ENCODE measurements at regions not wholly inside any gene's neighbourhood (a gene's known extent, or its start where the extent isn't known, plus 50 kb on each side); places are given as distances from the start of the nearest gene placed in this dataset.

DNA sequence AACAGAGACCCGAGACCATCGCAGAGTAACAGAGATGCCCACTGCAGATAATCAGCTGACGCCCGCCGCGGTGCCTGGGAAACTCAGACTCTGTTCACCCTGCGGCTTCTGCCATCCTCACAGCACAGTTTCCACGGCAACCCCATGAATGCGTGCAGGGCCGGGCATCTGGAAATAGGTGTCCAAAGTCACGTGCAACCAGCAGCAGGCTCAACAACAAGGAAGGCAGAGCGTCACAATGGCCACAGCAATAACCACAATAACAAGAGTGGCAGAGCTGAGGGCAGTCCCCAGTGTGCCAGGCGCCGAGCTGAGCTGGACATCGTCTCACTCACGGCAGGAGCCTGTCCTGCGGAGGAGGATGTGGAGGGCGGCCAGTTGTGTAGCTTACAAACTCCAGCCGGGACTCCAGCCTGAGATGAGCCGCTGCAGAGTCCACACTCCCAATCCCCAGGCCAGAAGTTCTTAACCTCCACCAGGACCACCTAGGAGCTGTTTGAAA lies 102.0 kb downstream of the CRYAA start:
- Histone ChIP-seq H3K4me3 (replicated peaks; ENCODE audit: insufficient read depth, low read length) (no peak overlapping the region), H3K27me3 (ENCODE audit: insufficient read depth, poor library complexity, severe bottlenecking) (no peaks in the 10 kb centered on the region), H3K27ac (replicated peaks) (no peak overlapping the region)
- no peak for DNase-seq (ENCODE audit: low read depth in 1 of 2, low spot score in 1 of 2)
- no peak for TF ChIP-seq SPI1 (IDR thresholded peaks at IDR 0.05; ENCODE audit: borderline replicate concordance, low read depth)
- no peak for TF ChIP-seq POLR2AphosphoS5 (IDR thresholded peaks at IDR 0.05; ENCODE audit: low read depth)
- no peak for TF ChIP-seq GABPA (IDR thresholded peaks at IDR 0.05; ENCODE audit: low read depth)
- TF ChIP-seq, protein P1, sequence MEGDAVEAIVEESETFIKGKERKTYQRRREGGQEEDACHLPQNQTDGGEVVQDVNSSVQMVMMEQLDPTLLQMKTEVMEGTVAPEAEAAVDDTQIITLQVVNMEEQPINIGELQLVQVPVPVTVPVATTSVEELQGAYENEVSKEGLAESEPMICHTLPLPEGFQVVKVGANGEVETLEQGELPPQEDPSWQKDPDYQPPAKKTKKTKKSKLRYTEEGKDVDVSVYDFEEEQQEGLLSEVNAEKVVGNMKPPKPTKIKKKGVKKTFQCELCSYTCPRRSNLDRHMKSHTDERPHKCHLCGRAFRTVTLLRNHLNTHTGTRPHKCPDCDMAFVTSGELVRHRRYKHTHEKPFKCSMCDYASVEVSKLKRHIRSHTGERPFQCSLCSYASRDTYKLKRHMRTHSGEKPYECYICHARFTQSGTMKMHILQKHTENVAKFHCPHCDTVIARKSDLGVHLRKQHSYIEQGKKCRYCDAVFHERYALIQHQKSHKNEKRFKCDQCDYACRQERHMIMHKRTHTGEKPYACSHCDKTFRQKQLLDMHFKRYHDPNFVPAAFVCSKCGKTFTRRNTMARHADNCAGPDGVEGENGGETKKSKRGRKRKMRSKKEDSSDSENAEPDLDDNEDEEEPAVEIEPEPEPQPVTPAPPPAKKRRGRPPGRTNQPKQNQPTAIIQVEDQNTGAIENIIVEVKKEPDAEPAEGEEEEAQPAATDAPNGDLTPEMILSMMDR (IDR thresholded peaks at IDR 0.05; ENCODE audit: insufficient read depth, low read length): no peak
- TF ChIP-seq, protein P2, sequence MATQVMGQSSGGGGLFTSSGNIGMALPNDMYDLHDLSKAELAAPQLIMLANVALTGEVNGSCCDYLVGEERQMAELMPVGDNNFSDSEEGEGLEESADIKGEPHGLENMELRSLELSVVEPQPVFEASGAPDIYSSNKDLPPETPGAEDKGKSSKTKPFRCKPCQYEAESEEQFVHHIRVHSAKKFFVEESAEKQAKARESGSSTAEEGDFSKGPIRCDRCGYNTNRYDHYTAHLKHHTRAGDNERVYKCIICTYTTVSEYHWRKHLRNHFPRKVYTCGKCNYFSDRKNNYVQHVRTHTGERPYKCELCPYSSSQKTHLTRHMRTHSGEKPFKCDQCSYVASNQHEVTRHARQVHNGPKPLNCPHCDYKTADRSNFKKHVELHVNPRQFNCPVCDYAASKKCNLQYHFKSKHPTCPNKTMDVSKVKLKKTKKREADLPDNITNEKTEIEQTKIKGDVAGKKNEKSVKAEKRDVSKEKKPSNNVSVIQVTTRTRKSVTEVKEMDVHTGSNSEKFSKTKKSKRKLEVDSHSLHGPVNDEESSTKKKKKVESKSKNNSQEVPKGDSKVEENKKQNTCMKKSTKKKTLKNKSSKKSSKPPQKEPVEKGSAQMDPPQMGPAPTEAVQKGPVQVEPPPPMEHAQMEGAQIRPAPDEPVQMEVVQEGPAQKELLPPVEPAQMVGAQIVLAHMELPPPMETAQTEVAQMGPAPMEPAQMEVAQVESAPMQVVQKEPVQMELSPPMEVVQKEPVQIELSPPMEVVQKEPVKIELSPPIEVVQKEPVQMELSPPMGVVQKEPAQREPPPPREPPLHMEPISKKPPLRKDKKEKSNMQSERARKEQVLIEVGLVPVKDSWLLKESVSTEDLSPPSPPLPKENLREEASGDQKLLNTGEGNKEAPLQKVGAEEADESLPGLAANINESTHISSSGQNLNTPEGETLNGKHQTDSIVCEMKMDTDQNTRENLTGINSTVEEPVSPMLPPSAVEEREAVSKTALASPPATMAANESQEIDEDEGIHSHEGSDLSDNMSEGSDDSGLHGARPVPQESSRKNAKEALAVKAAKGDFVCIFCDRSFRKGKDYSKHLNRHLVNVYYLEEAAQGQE (IDR thresholded peaks at IDR 0.05; ENCODE audit: insufficient replicate concordance, low read depth): no peak

DNA sequence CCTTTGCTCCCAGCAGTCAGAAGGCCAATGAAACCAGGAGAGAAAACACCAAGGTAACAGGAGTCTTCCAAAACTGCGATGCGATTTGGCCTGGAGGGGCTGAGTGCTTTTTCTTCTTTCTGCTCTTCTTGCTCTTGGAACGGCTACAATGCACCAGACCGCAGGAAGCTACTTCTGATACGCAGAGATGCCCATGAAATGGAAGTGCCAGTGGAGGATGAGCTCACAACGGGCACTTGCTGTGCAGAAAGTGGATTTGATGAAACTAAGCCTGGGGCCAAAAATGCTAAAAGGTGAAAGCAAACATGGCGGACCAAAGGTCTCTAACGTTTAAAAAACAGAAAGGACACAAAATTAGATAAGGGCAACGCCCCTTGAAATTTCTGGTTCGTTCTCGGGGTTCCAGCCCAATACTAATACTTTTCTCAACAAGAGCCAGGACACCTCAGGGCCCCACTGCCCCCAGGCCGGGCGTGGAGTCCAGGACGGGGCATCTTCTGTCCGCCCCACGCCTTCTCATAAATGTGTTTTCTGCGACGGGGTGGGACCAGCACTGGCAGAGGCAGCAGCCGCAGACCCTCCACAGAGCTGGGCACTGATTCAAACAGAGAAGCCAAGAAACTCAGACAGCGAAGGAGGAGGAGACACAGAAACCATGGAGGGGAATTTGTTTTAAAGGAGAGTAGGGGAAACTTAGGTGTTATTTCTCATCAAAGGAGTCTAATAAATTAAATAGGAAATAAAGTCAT lies 101.3 kb downstream of the CRYAA start:
- no peak overlapping the region for H3K27ac ChIP-seq (replicated peaks)

DNA sequence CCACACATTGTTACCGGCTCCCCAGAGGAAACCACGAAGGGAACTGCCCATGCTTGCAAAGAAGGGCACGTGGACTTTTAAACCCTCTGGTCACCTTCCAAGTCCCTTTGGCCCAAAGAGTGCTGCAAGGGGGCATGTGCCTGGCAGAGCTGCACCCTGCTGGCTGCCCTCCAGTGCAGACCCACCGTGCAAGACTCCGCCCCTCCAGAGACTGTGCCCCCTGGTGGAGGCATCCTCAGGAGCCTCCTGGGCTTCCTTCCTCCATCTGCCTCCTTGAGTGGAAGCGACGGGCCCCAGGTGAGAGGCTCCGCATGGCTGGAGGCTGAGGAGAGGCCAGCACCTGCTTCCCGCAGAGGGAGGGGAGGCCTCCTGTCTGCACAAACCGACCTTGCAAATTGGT lies 100.6 kb downstream of the CRYAA start:
- H3K27me3 ChIP-seq (ENCODE audit: insufficient read depth, poor library complexity, severe bottlenecking): no peaks in the 10 kb centered on the region
- no peak overlapping the region for H3K27ac ChIP-seq (replicated peaks)
- TF ChIP-seq, protein P1 (IDR thresholded peaks at IDR 0.05; ENCODE audit: insufficient read depth, low read length): no peak
- no peak for TF ChIP-seq POLR2AphosphoS5 (IDR thresholded peaks at IDR 0.05; ENCODE audit: low read depth)
- no peak for TF ChIP-seq GABPA (IDR thresholded peaks at IDR 0.05; ENCODE audit: low read depth)
- TF ChIP-seq, protein P2 (IDR thresholded peaks at IDR 0.05; ENCODE audit: insufficient replicate concordance, low read depth): no peak
- no peak for TF ChIP-seq SPI1 (IDR thresholded peaks at IDR 0.05; ENCODE audit: borderline replicate concordance, low read depth)
- no peak for DNase-seq (ENCODE audit: low read depth in 1 of 2, low spot score in 1 of 2)
- no peak overlapping the region for H3K4me3 ChIP-seq (replicated peaks; ENCODE audit: insufficient read depth, low read length)

More for the DNA sequence above, 101.3 kb downstream of the CRYAA start:
- TF ChIP-seq SPI1 (IDR thresholded peaks at IDR 0.05; ENCODE audit: borderline replicate concordance, low read depth): no peak
- TF ChIP-seq GABPA (IDR thresholded peaks at IDR 0.05; ENCODE audit: low read depth): no peak
- TF ChIP-seq, protein P1 (IDR thresholded peaks at IDR 0.05; ENCODE audit: insufficient read depth, low read length): no peak
- TF ChIP-seq, protein P2 (IDR thresholded peaks at IDR 0.05; ENCODE audit: insufficient replicate concordance, low read depth): no peak
- no peak for TF ChIP-seq POLR2AphosphoS5 (IDR thresholded peaks at IDR 0.05; ENCODE audit: low read depth)
- no peak for DNase-seq (ENCODE audit: low read depth in 1 of 2, low spot score in 1 of 2)
- H3K27me3 ChIP-seq (ENCODE audit: insufficient read depth, poor library complexity, severe bottlenecking): no peaks in the 10 kb centered on the region
- no peak overlapping the region for H3K4me3 ChIP-seq (replicated peaks; ENCODE audit: insufficient read depth, low read length)
